ENCODE measurements at regions not wholly inside any gene's neighbourhood (a gene's known extent, or its start where the extent isn't known, plus 50 kb on each side); places are given as distances from the start of the nearest gene placed in this dataset.

DNA sequence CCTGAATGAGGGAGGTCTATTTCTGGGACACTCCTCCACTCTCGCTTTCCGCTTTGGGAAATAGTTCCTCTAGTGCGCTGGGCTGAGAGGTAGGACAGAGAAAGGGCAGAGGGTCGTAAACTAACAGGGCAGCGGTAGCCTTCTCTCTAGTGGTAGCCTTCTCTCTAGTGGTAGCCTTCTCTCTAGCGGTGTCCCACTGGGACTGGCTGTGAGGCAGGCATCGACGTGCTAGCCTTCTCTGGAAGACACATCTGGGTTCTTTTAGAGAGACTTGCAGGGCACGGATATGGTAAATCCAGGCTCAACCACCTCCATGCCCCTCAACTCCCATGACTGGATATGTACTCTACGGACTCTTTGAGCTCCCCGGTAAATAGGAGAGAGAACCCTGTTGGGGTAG lies 74.7 kb upstream of the SLC22A16 start:
- TF ChIP-seq, protein P1, sequence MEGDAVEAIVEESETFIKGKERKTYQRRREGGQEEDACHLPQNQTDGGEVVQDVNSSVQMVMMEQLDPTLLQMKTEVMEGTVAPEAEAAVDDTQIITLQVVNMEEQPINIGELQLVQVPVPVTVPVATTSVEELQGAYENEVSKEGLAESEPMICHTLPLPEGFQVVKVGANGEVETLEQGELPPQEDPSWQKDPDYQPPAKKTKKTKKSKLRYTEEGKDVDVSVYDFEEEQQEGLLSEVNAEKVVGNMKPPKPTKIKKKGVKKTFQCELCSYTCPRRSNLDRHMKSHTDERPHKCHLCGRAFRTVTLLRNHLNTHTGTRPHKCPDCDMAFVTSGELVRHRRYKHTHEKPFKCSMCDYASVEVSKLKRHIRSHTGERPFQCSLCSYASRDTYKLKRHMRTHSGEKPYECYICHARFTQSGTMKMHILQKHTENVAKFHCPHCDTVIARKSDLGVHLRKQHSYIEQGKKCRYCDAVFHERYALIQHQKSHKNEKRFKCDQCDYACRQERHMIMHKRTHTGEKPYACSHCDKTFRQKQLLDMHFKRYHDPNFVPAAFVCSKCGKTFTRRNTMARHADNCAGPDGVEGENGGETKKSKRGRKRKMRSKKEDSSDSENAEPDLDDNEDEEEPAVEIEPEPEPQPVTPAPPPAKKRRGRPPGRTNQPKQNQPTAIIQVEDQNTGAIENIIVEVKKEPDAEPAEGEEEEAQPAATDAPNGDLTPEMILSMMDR (IDR thresholded peaks at IDR 0.05): no peak
- TF ChIP-seq POLR2A (IDR thresholded peaks at IDR 0.05): no peak
